GM21423 (cell line): ENCODE measurements at regions not wholly inside any gene's neighbourhood (a gene's known extent, or its start where the extent isn't known, plus 50 kb on each side); places are given as distances from the start of the nearest gene placed in this dataset.
"Not testable (repeated sequence)": the region's sequence is repeated elsewhere in the genome, so short reads cannot be mapped to it uniquely, and the experiment has no call there.

Experiments
- ATAC-seq: cut with Tn5 transposase; IDR thresholded peaks from one replicate; pipeline ENCODE4 v1.9.1; 2021; ENCODE audit warnings: mild to moderate bottlenecking, moderate library complexity; ENCODE audit not compliant: unreplicated experiment

DNA sequence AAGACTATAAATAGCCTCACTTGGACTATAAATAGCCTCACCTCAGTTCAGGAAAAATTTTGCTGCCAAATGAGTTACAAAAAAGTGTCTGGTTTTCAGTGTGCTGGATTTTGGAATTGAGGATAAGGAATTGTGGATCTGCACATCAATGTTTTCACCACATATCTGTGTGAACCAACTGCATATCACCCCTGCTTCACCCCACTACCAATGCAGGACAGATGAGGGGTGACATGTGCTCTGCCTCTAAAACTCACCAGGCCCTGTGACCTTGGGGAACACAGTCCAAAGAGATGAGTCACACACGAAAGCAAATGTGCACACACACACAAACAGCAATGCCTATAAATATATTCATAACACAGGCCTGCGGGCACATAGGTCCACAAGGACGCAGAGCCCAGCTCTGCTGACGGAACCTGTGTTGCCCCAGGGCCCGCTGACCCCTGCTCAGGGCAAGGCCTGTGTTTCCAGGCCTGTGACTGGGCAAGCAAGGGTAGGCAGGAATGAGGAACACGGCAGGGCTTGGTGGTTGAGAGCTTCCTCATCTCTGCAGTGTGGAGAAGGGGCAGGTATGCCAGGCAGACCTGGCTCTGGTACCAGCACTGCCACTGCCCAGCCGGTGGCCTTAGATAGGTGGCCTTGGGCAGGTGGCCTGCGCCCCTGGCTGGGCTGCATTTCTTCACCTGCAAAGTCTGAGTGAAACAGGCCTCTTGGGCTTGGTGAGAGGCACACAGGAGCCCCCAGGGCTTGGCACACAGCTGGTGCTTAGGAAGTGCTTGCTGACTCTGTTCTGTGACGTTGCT lies 82.4 kb downstream of the ARL6IP4 start:
- no peak for ATAC-seq

DNA sequence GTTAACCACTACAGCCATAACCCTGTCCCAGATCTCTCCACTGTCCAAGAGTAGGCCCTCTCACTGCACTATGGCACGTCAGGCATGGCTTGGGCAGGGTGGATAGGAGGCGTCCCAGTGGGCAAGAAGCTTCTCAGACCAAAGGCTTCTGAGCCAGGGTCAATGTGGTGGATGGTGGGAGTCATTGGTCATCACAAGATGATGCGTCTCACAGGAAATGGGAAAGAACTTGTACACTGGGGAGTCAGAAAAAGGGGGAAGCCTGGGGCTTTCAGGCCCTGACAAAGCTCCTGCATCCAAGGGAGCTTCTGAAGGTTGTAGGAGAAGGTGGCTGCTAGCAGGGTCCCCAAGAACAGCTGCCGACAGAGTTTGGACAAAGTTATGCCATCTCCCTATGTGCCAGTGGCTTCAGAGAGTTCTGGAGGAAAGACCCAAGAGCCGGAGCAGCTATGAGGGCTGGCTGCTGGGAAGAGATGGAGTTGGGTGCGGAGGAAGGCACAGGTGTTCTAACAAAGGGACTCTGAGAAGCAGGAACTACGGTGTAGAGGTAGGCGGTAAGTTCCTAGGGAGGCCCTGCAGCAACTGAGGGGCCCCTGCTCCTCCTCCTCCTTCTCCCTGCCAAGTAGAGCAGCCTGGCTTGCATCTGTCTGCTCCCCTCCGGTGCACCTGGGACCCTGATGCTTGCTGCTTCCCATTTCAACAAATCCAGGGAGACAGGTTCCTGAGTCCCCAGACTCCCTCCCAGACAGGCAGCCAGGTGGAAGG lies 81.1 kb downstream of the ARL6IP4 start:
- no peak for ATAC-seq

DNA sequence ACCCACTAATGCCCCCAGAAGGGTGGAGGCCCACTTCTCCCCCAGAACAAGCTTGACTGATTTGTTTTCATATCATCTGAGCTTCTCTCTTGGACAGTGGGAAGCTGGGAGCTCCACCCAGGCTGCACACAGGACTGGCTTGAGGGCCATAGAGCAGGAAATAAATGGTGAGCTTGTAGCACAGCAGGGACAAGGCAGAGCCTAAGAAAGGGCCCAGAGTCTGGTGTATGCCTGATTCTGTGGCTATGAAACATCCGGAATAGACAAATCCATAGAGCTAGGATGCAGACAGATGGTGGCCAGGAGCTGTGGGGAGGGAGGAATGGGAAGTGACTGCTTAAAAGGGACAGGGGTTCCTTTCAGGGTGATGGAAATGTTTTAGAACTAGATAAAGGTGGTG lies 79.0 kb downstream of the ARL6IP4 start:
- no peak for ATAC-seq

GRCh38 chr12:123058980-123059379 lies 78.5 kb downstream of the ARL6IP4 start:
- no peak for ATAC-seq

- ATAC-seq: no peak
These were observed 78.0 kb downstream of the ARL6IP4 start for GRCh38 chr12:123058481-123058880.

DNA sequence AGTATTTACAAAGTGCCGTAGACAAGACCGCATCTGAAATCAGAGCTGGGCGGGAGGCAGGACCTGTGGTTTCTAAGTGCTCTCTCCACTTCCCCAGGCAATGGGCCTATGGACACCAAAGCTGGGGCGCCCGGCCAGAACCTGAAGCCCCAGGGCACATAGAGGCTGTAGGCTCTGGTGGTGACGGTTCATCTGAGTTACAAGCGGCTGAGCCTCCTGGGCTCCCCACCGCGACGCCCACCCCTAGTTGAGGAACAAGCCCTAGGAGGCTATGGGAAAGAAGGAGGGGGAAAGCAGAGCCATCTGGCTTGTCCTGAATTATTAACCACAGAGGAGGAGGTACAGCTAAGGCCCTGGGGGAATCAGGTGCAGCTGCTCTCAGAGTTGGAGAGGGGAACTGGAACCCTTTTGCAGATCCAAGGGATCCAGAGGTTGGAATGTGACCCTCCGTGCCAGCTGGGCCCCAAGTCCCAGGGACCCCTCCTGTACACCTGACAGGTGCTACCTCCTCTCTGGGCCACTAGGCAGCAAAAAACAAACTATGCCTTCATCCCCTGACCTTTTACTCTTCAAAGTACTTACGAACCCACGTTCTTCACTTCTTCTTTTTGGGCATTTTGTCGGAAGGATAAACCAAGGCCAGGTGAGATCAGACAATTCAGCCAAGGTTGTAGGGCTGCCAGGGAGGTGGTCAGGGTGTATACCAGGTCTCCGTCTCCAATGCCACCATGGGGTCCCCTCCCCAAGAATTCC lies 77.2 kb downstream of the ARL6IP4 start:
- no peak for ATAC-seq

GRCh38 chr12:123056709-123057108 lies 76.2 kb downstream of the ARL6IP4 start:
- no peak for ATAC-seq

- no peak for ATAC-seq
These were observed 75.6 kb downstream of the ARL6IP4 start for GRCh38 chr12:123056053-123056452.

- no peak for ATAC-seq
These were observed 74.8 kb downstream of the ARL6IP4 start for GRCh38 chr12:123055281-123055766.

DNA sequence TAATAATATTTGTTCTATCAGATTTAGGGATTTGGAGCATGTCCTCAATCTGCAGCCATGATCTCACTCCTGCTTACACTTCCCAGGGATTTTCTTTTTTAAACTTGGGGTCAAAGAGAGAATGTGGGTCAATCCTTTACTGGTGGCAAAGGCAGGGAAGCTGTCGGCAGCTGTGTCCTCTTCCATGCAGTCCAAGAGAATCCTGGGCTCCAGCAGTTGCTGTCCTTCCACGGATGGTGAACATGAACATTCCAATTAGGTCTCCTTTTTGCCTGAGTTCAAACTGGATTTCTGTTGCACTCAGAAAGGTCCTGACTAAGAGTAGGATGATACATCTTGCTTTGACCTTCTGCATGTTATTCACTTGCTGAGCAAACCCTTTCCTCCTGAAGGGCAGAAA lies 73.9 kb downstream of the ARL6IP4 start:
- no peak for ATAC-seq

GRCh38 chr12:123051556-123051955 lies 71.1 kb downstream of the ARL6IP4 start:
- ATAC-seq: no peak

GRCh38 chr12:123050913-123051312 lies 70.4 kb downstream of the ARL6IP4 start:
- no peak for ATAC-seq

DNA sequence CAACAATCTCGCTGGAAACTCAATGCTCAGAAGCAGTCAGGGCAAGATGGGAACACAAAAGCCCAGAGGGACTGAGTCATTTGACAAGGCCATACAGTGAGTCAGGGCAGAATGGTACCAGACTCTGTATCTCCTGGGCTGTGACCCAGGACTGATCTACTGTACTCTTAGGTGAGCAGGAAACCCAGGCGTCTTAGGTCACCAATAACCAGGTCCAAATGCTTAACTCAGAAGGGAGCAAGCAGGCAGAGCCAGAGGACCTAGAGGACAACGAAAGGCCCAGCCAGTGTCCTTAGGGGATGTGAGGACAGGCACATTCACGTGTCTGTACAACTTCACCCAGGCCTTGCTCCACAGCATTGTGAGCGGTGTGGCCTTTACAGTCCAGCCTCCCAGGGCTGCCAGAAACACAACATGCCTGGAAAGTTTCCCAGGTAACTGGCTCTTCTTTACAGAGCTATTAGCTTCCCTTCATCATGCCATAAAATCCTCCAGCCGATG lies 69.9 kb downstream of the ARL6IP4 start:
- ATAC-seq: no peak

DNA sequence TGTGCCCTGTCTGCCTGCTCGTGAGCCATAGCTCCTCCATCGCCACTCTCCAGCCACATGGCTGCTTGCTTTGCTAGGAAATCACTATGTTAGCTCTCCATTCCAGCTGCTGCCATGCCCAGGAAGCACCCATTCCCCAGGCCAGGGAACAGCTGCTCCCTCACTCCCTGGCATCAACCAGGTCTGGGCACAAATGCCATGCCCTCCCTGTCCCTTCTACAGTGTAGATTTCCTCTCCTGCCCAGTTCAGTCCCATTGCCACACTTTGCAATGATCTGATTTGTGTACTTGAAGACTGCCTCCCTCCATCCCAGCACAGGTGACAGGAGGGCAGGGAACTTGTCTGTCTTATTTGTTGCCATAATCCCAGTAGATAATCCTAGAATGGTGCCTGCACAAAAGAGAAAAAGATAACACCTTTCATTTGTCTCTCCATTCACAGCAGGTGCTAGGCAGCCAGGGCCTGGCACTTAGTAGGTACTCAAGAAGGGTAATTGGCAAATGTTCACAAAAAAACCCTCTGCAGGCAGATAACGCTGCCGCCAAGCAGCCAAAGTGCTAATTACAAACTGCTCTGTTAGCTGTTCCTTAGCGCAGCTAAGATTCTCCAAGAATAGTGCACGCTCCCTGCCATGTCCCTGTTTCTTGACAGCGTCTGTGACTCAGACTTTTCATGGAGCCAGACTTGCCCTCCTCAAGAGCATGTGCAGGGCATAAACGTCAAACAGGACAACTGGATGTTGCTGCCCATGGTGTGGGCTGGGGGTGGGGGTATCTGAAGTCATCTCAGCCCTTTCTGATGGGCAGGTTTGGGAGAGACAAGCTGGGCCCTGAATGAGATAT lies 69.1 kb downstream of the ARL6IP4 start:
- no peak for ATAC-seq

GRCh38 chr12:123047892-123048291 lies 67.4 kb downstream of the ARL6IP4 start:
- not testable (repeated sequence) for ATAC-seq

DNA sequence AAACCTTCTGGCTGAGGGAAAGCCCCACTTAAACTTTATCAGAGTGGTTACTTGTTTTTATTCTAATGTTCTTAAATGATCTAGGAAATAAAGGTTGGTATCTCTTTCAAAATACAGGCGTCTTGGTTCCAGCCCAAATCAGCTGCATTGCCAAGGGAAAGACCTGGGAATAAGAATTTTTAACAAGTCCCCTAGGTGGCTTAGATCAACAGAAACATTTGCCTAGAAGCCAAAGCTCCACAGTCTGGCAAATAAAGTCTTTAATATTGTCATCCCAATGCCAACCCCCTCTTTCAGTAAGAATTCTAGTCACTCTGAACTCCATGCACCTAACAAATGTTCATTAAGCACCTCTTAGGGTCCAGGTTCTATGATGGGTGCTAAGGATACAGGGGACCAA lies 66.8 kb downstream of the ARL6IP4 start:
- no peak for ATAC-seq

DNA sequence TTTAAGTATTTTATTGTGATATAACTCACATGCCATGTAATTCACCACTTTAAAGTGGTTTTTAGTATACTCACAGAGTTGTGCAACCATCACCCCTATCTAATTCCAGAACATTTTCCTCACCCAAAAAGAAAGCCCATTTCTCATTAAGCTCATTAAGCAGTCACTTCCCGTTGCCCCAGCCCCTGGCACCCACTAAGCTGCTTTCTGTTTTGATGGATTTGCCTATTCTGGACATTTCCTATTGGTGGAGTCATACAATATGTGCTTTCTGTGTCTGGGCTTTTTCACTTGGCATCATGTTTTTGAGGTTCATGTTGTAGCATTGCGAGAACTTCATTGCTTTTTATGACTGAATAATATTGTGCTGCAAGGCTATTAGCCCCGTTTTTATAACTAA lies 66.0 kb downstream of the ARL6IP4 start:
- ATAC-seq: no peak

- no peak for ATAC-seq
These were observed 65.2 kb downstream of the ARL6IP4 start for GRCh38 chr12:123045678-123046077.

GRCh38 chr12:123044351-123044750 lies 63.9 kb downstream of the ARL6IP4 start:
- ATAC-seq: no peak

GRCh38 chr12:123043536-123044001 lies 63.1 kb downstream of the ARL6IP4 start:
- no peak for ATAC-seq
